GM18861 (cell line): ENCODE measurements at regions not wholly inside any gene's neighbourhood (a gene's known extent, or its start where the extent isn't known, plus 50 kb on each side); places are given as distances from the start of the nearest gene placed in this dataset.
"Not testable (repeated sequence)": the region's sequence is repeated elsewhere in the genome, so short reads cannot be mapped to it uniquely, and the experiment has no call there.

Source experiments
- ATAC-seq: cut with Tn5 transposase; IDR thresholded peaks from one replicate; pipeline ENCODE4 v1.9.1; 2021; ENCODE audit not compliant: unreplicated experiment

- not testable (repeated sequence) for ATAC-seq
These were observed 277.8 kb upstream of the ARHGAP42 start for GRCh38 chr11:100409267-100409666.

- ATAC-seq: no peak
These were observed 267.6 kb upstream of the ARHGAP42 start for GRCh38 chr11:100419518-100419917.

- no peak for ATAC-seq
These were observed 252.1 kb upstream of the ARHGAP42 start for GRCh38 chr11:100434821-100435641.

GRCh38 chr11:100438376-100438775 lies 248.7 kb upstream of the ARHGAP42 start:
- no peak for ATAC-seq

GRCh38 chr11:100441086-100441485 lies 246.0 kb upstream of the ARHGAP42 start:
- no peak for ATAC-seq

- no peak for ATAC-seq
These were observed 245.1 kb upstream of the ARHGAP42 start for GRCh38 chr11:100442017-100442416.

- no peak for ATAC-seq
These were observed 241.8 kb upstream of the ARHGAP42 start for GRCh38 chr11:100445231-100445735.

GRCh38 chr11:100451801-100452460 lies 235.2 kb upstream of the ARHGAP42 start:
- ATAC-seq: not testable (repeated sequence)

GRCh38 chr11:100459811-100460210 lies 227.3 kb upstream of the ARHGAP42 start:
- no peak for ATAC-seq

GRCh38 chr11:100460426-100460825 lies 226.7 kb upstream of the ARHGAP42 start:
- no peak for ATAC-seq

GRCh38 chr11:100467821-100468508 lies 219.1 kb upstream of the ARHGAP42 start:
- ATAC-seq: no peak

GRCh38 chr11:100469835-100470234 lies 217.3 kb upstream of the ARHGAP42 start:
- ATAC-seq: no peak

- no peak for ATAC-seq
These were observed 214.2 kb upstream of the ARHGAP42 start for GRCh38 chr11:100472727-100473389.

GRCh38 chr11:100473390-100473740 lies 213.7 kb upstream of the ARHGAP42 start:
- ATAC-seq: no peak

GRCh38 chr11:100484948-100485347 lies 202.1 kb upstream of the ARHGAP42 start:
- no peak for ATAC-seq

- no peak for ATAC-seq
These were observed 188.3 kb upstream of the ARHGAP42 start for GRCh38 chr11:100498780-100499179.

- no peak for ATAC-seq
These were observed 185.6 kb upstream of the ARHGAP42 start for GRCh38 chr11:100501450-100501849.

- no peak for ATAC-seq
These were observed 174.6 kb upstream of the ARHGAP42 start for GRCh38 chr11:100512475-100512874.

GRCh38 chr11:100515087-100515486 lies 172.0 kb upstream of the ARHGAP42 start:
- no peak for ATAC-seq

- ATAC-seq: no peak
These were observed 161.9 kb upstream of the ARHGAP42 start for GRCh38 chr11:100525197-100525596.

- no peak for ATAC-seq
These were observed 161.5 kb upstream of the ARHGAP42 start for GRCh38 chr11:100525635-100526034.
